Endothelial cell of umbilical vein (primary cell): ENCODE measurements at regions not wholly inside any gene's neighbourhood (a gene's known extent, or its start where the extent isn't known, plus 50 kb on each side); places are given as distances from the start of the nearest gene placed in this dataset.

Experiments used
- BruUV-seq: library from RNA; stranded (reverse); fragments of 400-500 nt; replicated peaks from 2 replicates; lab custom pipeline; 2021; lab: Mats Ljungman, UMichigan
- CTCF ChIA-PET: fragments of 300-600, 350-600 bp; sonication (Branson Sonifier 250); formaldehyde crosslinking; loops from one replicate; lab custom pipeline; 2021; ENCODE audit warnings: antibody characterized with exemption, inconsistent platforms; lab: Charles Lee
- POLR2A ChIA-PET: fragments of 300-600, 350-600 bp; sonication (Branson Sonifier 250); formaldehyde crosslinking; loops from one replicate; lab custom pipeline; 2021; ENCODE audit warnings: antibody characterized with exemption, inconsistent platforms; lab: Charles Lee
- DNase-seq: peaks from one replicate; pipeline ENCODE4 v3.0.0-alpha.2; 2011; ENCODE audit warnings: low read depth, low spot score
- FAIRE-seq: peaks from 2 replicates; lab custom pipeline; 2011; peaks lifted over from hg19 to GRCh38; lab: Jason Lieb, UNC
- H2AFZ ChIP-seq: 2 replicates; pipeline ENCODE4 v1.6.0; 2012; ENCODE audit warnings: low read depth, low read length, control low read depth, inconsistent platforms
- H3K27ac ChIP-seq: 2 replicates; pipeline ENCODE4 v1.5.1; 2011; ENCODE audit warnings: low read depth, mild to moderate bottlenecking, control low read depth, low read length, moderate library complexity; ENCODE audit not compliant: insufficient read depth
- H3K27me3 ChIP-seq, 2 experiments: 2 replicates each; pipeline versions ENCODE4 v1.6.0 to v1.6.1; 2011; ENCODE audit warnings: low read length in 2 of 2, mixed read lengths in 1 of 2; ENCODE audit not compliant: control insufficient read depth in 2 of 2, insufficient read depth in 2 of 2
- H3K36me3 ChIP-seq, 2 experiments: 2 replicates in 1 of 2; 3 replicates in 1 of 2; pipeline ENCODE4 v1.5.1; 2011; ENCODE audit warnings: low read length in 2 of 2, mild to moderate bottlenecking in 1 of 2, moderate library complexity in 1 of 2; ENCODE audit not compliant: control insufficient read depth in 2 of 2, insufficient read depth in 2 of 2; ENCODE audit errors: extremely low read depth in 1 of 2
- H3K4me1 ChIP-seq: 3 replicates; pipeline ENCODE4 v1.5.1; 2011; ENCODE audit warnings: mild to moderate bottlenecking, low read length; ENCODE audit not compliant: control insufficient read depth, insufficient read depth; ENCODE audit errors: extremely low read depth
- H3K4me2 ChIP-seq: 2 replicates; pipeline ENCODE4 v1.6.1; 2011; ENCODE audit warnings: low read length, control low read depth, mixed read lengths; ENCODE audit not compliant: insufficient read depth
- H3K4me3 ChIP-seq, 3 experiments: fragments of 200-600 bp in 1 of 3; sonication (generic), shearing (Covaris generic) in 1 of 3; replicated peaks in 1 of 3; 2 replicates each; pipeline ENCODE4 v1.5.1; 2011 to 2016; ENCODE audit warnings: control low read depth in 3 of 3, low read length in 3 of 3, mild to moderate bottlenecking in 2 of 3, inconsistent platforms in 1 of 3, low read depth in 1 of 3, moderate library complexity in 1 of 3; ENCODE audit not compliant: insufficient read depth in 1 of 3
- H3K79me2 ChIP-seq: 2 replicates; pipeline ENCODE4 v1.6.0; 2012; ENCODE audit warnings: low read length, inconsistent platforms; ENCODE audit not compliant: control insufficient read depth, insufficient read depth
- H3K9ac ChIP-seq: replicated peaks from 2 replicates; pipeline ENCODE3; 2011; ENCODE audit warnings: low read length, control low read depth; ENCODE audit not compliant: insufficient read depth; ENCODE audit errors: extremely low read depth
- H3K9me1 ChIP-seq: replicated peaks from 3 replicates; pipeline ENCODE4 v1.6.0; 2011; ENCODE audit warnings: mild to moderate bottlenecking, low read length; ENCODE audit not compliant: control insufficient read depth, insufficient read depth; ENCODE audit errors: extremely low read depth
- H3K9me3 ChIP-seq: replicated peaks from 2 replicates; pipeline ENCODE4 v1.5.1; 2012; ENCODE audit warnings: low read length, inconsistent platforms; ENCODE audit not compliant: control insufficient read depth, insufficient read depth
- H4K20me1 ChIP-seq: replicated peaks from 2 replicates; pipeline ENCODE3; 2011; ENCODE audit warnings: mild to moderate bottlenecking, low read length; ENCODE audit not compliant: control insufficient read depth, insufficient read depth; ENCODE audit errors: extremely low read depth
- CTCF ChIP-seq, 2 donors: IDR thresholded peaks; 1 replicate in 1 of 2; 2 replicates in 1 of 2; pipeline ENCODE4 v1.5.1; 2011; ENCODE audit warnings: low read length in 2 of 2, mild to moderate bottlenecking in 2 of 2, moderate library complexity in 2 of 2, control low read depth in 1 of 2, inconsistent platforms in 1 of 2, low read depth in 1 of 2; ENCODE audit not compliant: insufficient read depth in 1 of 2; ENCODE audit errors: extremely low read depth in 1 of 2
- EZH2 ChIP-seq: IDR thresholded peaks from 2 replicates; pipeline ENCODE4 v1.6.1; 2012; ENCODE audit warnings: borderline replicate concordance, low read depth, mild to moderate bottlenecking, moderate library complexity, low read length, inconsistent platforms; ENCODE audit not compliant: severe bottlenecking
- FOS ChIP-seq: IDR thresholded peaks from 2 replicates; pipeline ENCODE4 v1.6.1; 2011; ENCODE audit warnings: mild to moderate bottlenecking, low read length, moderate library complexity, borderline replicate concordance; ENCODE audit not compliant: insufficient read depth
- GATA2 ChIP-seq: IDR thresholded peaks from 2 replicates; pipeline ENCODE4 v1.7.0; 2011; ENCODE audit warnings: low read depth, mild to moderate bottlenecking, moderate library complexity, mixed read lengths, low read length; ENCODE audit not compliant: insufficient read length, insufficient read depth
- JUN ChIP-seq: IDR thresholded peaks from 2 replicates; pipeline ENCODE4 v1.6.1; 2011; ENCODE audit warnings: borderline replicate concordance, low read depth; ENCODE audit not compliant: insufficient read length, insufficient read depth
- MAX ChIP-seq: IDR thresholded peaks from 2 replicates; pipeline ENCODE4 v1.6.1; 2011; ENCODE audit not compliant: insufficient read depth, insufficient read length
- MYC ChIP-seq: IDR thresholded peaks from one replicate; pipeline ENCODE4 v1.6.1; 2011; ENCODE audit warnings: mild to moderate bottlenecking, low read depth, low read length
- POLR2A ChIP-seq: IDR thresholded peaks from 2 replicates; pipeline ENCODE4 v1.6.1; 2012; ENCODE audit warnings: low read depth, mild to moderate bottlenecking, control low read depth, low read length
- POLR2AphosphoS5 ChIP-seq: IDR thresholded peaks from 2 replicates; pipeline ENCODE4 v1.6.1; 2012; ENCODE audit warnings: low read depth, mild to moderate bottlenecking, control low read depth, low read length, moderate library complexity; ENCODE audit not compliant: insufficient read depth
- dilution Hi-C: fragments of 300-500 bp; cut with MboI; formaldehyde crosslinking; loops from one replicate; pipeline ENCODE4 v1.15.0; 2019; ENCODE audit warnings: low sequenced_read_pairs; ENCODE audit not compliant: extremely low pct_ligation_motif_present
- intact Hi-C: fragments of 100-400 bp; cut with micrococcal nuclease; formaldehyde crosslinking; loops from one replicate; pipeline ENCODE4 v1.10.0; 2022

- peak overlapping the region; percentile 23 for H2AFZ ChIP-seq
- FAIRE-seq = no peak
- dilution Hi-C loops = no loop called here
These were observed 347.7 kb downstream of the TGFB2 start for GRCh38 chr1:218692808-218693207.

More at GRCh38 chr1:218692808-218693207, 347.7 kb downstream of the TGFB2 start:
- TF ChIP-seq FOS (no peak), CTCF (IDR thresholded peaks at IDR 0.05; ENCODE audit: extremely low read depth in 1 of 2, insufficient read depth in 1 of 2, low read depth in 1 of 2, low read length in 2 of 2) (no peak), POLR2AphosphoS5 (no peak), EZH2 (no peak), GATA2 (no peak), POLR2A (no peak), JUN (no peak), MAX (no peak), MYC (no peak)
- Histone ChIP-seq H3K27me3 (no peaks in the 10 kb centered on the region), H3K27ac (no peak overlapping the region), H3K4me2 (no peak overlapping the region), H3K9me3 (no peaks in the 10 kb centered on the region), H3K4me3 (no peak overlapping the region), H3K36me3 (no peaks in the 10 kb centered on the region), H3K79me2 (no peaks in the 10 kb centered on the region), H3K4me1 (no peaks in the 10 kb centered on the region), H3K9ac (no peak overlapping the region), H3K9me1 (no peaks in the 10 kb centered on the region), H4K20me1 (no peaks in the 10 kb centered on the region)
- POLR2A ChIA-PET = no interaction called here
- no peak for DNase-seq
- no TSS peak for BruUV-seq
- intact Hi-C loops = no loop called here
- CTCF ChIA-PET = interaction anchor here (0.8 to 1.1 kb wide), 2 partner anchors 13 to 374 kb away, joined by 3 read pairs; no protein-coding TSS in a partner anchor
